GM18517 (cell line): ENCODE measurements at regions not wholly inside any gene's neighbourhood (a gene's known extent, or its start where the extent isn't known, plus 50 kb on each side); places are given as distances from the start of the nearest gene placed in this dataset.
A peak's percentile ranks its signal among the peaks of the same experiment; 100 is the strongest.
"Not testable (repeated sequence)": the region's sequence is repeated elsewhere in the genome, so short reads cannot be mapped to it uniquely, and the experiment has no call there.

ENCODE experiments used
- ATAC-seq: cut with Tn5 transposase; IDR thresholded peaks from one replicate; pipeline ENCODE4 v1.9.1; 2021; ENCODE audit warnings: mild to moderate bottlenecking, moderate library complexity; ENCODE audit not compliant: unreplicated experiment

- no peak for ATAC-seq
Observed at GRCh38 chr4:62771983-62772557, 1571.9 kb downstream of the ADGRL3 start.

GRCh38 chr4:62740296-62740695, 1540.2 kb downstream of the ADGRL3 start:
- no peak for ATAC-seq

DNA sequence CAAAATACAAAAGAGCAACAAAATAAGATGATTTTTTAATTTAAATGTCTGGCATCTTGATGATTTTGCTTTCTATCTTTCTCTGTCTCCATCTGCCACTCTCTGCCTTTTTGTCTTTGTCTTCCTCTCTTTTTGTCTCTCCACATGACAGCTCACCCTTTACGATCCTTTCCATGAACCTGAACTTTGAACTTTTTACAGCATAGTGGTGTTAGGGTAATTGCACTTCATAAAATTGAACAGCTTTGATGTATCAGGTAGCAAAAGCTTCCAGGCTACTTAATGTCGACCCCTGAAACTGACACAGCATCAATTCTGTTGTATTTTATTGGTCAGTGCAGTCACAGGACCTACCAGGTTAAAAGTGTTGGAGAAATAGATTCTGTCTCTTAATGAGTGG, 1517.0 kb downstream of the ADGRL3 start:
- ATAC-seq, result no peak

DNA sequence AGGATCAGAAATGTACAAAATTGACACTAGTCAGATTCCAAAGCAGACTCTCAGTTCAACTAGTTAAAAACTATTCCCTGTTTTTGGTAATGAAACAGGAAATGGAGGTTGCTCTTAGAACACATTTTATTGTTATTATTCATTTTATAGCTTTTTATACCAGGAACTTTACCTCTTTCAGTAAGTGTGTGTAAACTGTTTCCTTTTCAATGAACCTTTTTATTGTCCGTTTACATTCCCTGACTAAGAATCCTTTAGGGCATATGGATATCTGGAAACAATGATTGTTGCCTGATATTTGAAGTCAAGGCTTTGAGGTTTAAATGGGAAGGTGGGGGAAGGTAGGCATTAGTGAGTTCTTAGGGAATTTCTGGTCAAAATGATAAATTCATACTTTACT, 1511.4 kb downstream of the ADGRL3 start:
- no peak for ATAC-seq

- ATAC-seq, result peak; percentile 46
Observed at GRCh38 chr4:62709618-62710252, 1509.6 kb downstream of the ADGRL3 start.

DNA sequence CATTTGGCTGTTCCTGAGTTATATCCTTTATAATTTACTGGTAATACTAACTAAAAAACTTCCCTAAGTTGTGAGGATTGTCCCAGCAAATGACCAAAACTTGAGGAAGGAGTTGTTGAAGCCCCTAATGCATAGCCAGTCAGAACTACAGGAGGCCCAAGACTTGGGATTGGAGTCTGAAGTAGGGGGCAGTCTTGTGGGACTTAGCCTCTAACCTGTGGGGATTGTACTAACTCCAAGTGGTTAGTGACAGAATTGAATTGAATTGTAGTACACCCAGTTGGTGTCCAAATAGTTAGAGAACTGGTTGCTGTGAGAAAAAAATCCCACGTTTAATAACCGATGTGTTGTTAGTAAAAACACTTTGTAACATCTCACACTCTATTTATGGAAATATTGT, 1506.3 kb downstream of the ADGRL3 start:
- ATAC-seq, result no peak

DNA sequence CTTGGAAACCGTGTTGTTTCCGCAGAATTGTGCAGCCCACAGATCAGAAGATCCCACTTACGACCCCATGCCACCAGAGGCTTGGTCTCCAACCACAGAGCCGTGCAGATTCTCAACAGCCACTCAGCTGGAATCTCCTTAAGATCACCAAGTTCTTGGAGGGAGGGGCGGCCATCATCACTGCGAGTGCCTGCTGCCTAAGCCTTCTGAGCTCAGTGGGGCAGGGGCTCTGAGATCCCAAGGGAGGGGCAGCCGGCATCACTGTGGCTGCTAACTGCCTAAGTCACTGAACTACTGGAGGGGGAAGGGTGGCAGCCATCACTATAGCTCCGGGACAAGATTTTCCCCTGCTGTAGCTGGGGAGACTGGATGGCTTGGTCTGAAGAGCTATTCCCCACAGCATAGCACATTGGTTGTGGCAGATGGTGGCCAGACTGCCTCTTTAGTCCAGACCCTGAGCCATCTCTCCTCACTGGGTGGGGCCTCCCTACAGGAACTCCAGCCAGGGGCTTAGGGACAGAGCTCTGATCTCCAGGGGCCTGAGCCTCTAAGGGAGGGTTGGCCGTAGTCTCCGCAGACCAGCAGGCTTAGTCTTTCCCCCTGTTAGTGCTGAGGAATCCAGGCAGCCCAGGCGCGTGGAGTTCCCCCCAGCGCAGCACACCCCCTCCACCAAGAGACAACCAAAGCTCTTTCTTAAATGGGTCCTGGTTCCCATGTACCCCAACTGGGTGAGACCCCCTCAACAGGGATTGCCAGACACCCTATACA, 1483.9 kb downstream of the ADGRL3 start:
- ATAC-seq, result no peak

- ATAC-seq, result no peak
Observed at GRCh38 chr4:62676962-62677361, 1476.8 kb downstream of the ADGRL3 start.

- no peak for ATAC-seq
Observed at GRCh38 chr4:62670514-62670913, 1470.4 kb downstream of the ADGRL3 start.

DNA sequence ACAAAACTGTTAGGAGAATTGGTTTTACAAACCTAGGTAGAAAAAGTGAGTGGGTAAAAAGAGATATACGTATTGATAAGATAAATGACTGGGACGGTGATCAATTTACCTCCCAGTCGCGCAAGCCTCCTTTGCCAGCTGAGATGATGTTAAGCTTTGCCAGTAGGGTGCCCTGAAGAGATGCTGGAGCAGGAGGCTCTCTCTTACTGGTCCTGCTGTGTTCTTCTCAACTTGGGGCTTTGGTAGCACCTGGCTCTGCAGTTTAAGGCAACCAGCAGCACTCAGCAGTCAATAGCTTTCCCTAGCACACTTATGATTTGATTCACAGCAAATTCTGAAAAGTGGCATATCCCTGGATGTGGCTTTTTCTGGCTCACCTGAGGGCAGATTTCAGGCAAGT, 1461.7 kb downstream of the ADGRL3 start:
- no peak for ATAC-seq

DNA sequence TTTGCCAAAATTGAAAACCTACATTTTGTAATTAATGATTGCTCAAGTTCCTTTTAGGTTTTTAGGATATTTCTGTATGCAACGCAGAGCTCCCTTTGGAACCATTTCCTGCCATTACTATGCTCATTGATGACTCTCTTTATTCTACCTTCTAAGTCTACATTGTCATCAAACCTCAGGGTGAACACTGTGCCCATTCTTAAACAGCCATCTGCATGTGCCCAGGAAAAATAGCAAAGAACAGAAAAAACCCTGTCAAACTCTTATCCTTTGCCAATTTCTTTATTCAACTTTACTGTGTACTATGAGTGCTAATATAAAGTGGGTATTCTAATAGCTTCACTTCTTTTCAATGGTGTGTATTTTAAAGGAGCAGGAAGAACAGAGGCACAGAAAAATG, 1455.9 kb downstream of the ADGRL3 start:
- no peak for ATAC-seq

GRCh38 chr4:62644372-62644771, 1444.2 kb downstream of the ADGRL3 start:
- ATAC-seq, result no peak

- no peak for ATAC-seq
Observed at GRCh38 chr4:62640296-62640695, 1440.2 kb downstream of the ADGRL3 start.

DNA sequence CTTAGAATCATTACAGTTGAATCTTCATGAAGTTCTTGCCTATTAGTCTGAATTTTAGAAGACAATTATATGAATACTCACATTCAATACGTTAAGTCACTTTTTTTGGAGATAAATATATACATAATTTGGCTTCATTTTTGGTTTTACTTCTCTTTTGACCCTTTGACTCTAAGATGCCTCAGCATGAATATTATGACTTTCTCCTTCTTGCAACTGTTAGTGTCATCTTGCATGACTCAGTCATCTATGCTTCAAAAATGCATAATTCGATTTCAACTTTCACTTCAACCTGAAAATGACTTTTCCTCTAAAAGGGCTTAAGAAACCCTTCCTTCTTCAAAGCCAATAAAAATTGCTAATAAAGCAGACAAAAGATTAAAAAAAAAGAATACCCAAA, 1427.5 kb downstream of the ADGRL3 start:
- ATAC-seq, result no peak

DNA sequence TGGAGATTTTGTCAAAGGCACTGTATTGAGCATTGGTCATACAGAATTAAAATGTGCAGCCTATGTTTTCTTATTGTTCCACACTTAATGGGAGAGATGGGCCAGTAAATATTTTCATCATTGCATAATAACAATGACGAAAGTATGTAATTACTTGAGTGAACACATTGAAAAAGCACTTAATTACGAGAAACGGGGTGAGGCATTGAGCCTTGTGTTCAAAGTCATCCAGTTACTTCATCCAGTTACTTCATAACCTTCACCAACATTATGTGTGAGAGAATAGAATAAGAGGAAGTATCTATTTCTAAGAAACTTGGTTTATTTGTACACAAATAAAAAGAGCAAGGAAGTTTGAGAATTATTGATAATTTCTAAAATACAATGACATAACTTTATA, 1427.0 kb downstream of the ADGRL3 start:
- ATAC-seq, result no peak

- ATAC-seq, result no peak
Observed at GRCh38 chr4:62622089-62622488, 1422.0 kb downstream of the ADGRL3 start.

- no peak for ATAC-seq
Observed at GRCh38 chr4:62619971-62620370, 1419.8 kb downstream of the ADGRL3 start.

- no peak for ATAC-seq
Observed at GRCh38 chr4:62618042-62618441, 1417.9 kb downstream of the ADGRL3 start.

DNA sequence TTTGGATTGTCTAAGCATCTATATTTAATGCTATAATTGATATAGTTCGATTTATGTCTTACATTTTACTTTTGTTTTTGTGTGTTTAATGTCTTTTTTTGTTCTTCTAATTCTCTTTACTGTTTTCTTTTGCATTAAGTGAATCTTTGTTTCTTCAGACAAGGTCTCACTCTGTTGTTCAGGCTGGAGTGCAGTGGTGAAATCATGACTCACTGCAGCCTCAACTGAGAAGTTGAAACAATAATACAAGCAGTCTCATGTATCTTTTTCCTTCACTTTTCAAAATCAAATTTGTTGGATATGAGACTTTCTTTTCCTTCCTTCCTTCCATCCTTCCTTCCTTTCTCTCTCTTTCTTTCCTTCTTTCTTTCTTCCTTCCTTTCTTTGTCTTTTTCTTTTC, 1401.6 kb downstream of the ADGRL3 start:
- no peak for ATAC-seq

DNA sequence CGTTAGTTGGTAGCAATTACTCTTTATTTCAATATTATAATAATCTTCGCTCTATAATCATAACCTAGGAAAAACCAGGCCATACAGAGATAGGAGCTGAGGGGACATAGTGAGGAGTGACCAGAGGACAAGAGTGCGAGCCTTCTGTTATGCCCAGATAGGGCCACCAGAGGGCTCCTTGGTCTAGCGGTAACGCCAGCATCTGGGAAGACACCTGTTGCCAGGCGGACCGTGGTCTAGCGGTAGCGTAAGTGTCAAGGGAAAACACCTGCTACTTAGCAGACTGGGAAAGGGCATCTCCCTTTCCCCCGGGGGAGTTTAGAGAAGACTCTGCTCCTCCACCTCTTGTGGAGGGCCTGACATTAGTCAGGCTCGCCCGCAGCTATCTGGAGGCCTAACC, 1395.1 kb downstream of the ADGRL3 start:
- ATAC-seq, result not testable (repeated sequence)

DNA sequence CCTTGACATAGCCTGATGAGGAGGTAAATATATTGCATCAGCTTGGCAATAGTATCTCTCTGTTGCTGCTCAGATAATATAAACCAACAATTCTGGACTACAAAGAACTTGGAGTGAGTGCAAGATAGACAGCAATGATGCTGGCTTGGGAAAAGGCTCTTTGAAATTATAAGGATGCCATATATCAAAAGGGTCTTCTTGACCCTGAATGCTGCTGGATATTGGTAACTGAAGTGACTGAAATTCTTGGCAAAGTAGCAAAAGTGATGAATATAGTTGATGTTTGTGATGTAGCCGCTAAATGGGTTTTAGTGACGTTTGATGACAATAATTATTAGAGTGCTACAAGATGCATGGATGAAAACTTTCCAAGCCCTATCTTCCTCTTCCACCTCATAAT, 1391.6 kb downstream of the ADGRL3 start:
- no peak for ATAC-seq

DNA sequence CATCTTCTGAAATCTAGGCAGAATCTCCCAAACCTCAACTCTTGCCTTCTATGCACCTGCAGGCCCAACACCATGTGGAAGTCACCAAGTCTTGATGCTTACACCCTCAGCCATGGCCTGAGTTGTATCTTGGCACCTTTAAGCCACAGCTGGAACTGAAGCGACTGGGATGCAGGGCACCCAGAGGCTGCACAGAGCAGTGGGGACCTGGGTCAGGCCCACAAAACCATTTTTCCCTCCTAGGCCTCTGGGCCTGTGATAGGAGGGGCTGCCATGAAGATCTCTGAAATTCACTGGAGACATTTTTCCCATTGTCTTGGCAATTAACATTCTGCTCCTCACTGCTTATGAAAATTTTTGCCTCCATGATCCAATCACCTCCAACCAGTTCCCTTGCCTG, 1388.5 kb downstream of the ADGRL3 start:
- no peak for ATAC-seq
